Gastrocnemius medialis (tissue), 4 donors: ENCODE measurements at regions not wholly inside any gene's neighbourhood (a gene's known extent, or its start where the extent isn't known, plus 50 kb on each side); places are given as distances from the start of the nearest gene placed in this dataset.

Experiments used
- ATAC-seq, 2 donors: fragments of 150-250 bp; one replicate each; pipeline ENCODE4 v1.9.1; 2016
- DNase-seq, 2 donors: peaks; one replicate each; pipeline ENCODE4 v3.0.0-alpha.2; 2019
- H3K27ac ChIP-seq, 4 donors: fragments of 200-600 bp; sonication (generic); 1 replicate in 1 of 4; 2 replicates in 3 of 4; pipeline ENCODE4 v1.5.1; 2016 to 2018; ENCODE audit warnings: mild to moderate bottlenecking in 2 of 4, moderate library complexity in 1 of 4
- H3K27me3 ChIP-seq, 3 donors: fragments of 200-600 bp; sonication (generic) in 2 of 3; 1 replicate in 1 of 3; 2 replicates in 2 of 3; pipeline versions ENCODE4 v1.5.1 to v1.6.0; 2016 to 2019; ENCODE audit warnings: mild to moderate bottlenecking in 1 of 3, moderate library complexity in 1 of 3
- H3K36me3 ChIP-seq, 2 donors: fragments of 200-600 bp; sonication (generic) in 1 of 2; one replicate each; pipeline ENCODE4 v1.5.1; 2017 to 2018
- H3K4me1 ChIP-seq, 2 donors: fragments of 200-600 bp; sonication (generic) in 1 of 2; one replicate each; pipeline ENCODE4 v1.5.1; 2016 to 2017; ENCODE audit warnings: mild to moderate bottlenecking in 2 of 2
- H3K4me3 ChIP-seq, 4 donors: fragments of 200-600 bp; sonication (generic) in 3 of 4; 1 replicate in 1 of 4; 2 replicates in 3 of 4; pipeline ENCODE4 v1.5.1; 2016 to 2019; ENCODE audit warnings: mild to moderate bottlenecking in 2 of 4
- H3K9me3 ChIP-seq, 3 donors: fragments of 200-600 bp; sonication (generic) in 2 of 3; 1 replicate in 1 of 3; 2 replicates in 2 of 3; pipeline ENCODE4 v1.5.1; 2016 to 2019
- CTCF ChIP-seq, 5 experiments: fragments of 450-650 bp in 3 of 5; fragments of 200-600 bp in 2 of 5; sonication (generic) in 2 of 5; IDR thresholded peaks in 4 of 5; conservative IDR thresholded peaks in 1 of 5; 1 replicate in 4 of 5; 2 replicates in 1 of 5; pipeline ENCODE4 v1.5.1; 2016 to 2019; ENCODE audit warnings: antibody characterized with exemption in 5 of 5, mild to moderate bottlenecking in 3 of 5, moderate library complexity in 3 of 5
- POLR2A ChIP-seq, 2 donors: fragments of 450-650 bp; IDR thresholded peaks; one replicate each; pipeline ENCODE4 v1.6.1; 2017; ENCODE audit warnings: antibody characterized with exemption in 2 of 2, mild to moderate bottlenecking in 2 of 2, moderate library complexity in 2 of 2
- in situ Hi-C, 4 donors: fragments of 200-750 bp; cut with MboI; loops; one replicate each; pipeline versions ENCODE4 v1.15.0 to v1.8.0; 2017; ENCODE audit warnings: low sequenced_read_pairs in 4 of 4
- intact Hi-C: fragments of 100-400 bp; cut with DNase I; formaldehyde crosslinking; loops from one replicate; pipeline ENCODE4 v1.15.1; 2023; ENCODE audit warnings: low total_unique reads

GRCh38 chr10:65838811-65839210 lies 1087.0 kb upstream of the LRRTM3 start:
- in situ Hi-C loops: no loop called here
- Histone ChIP-seq H3K4me3 (no peak overlapping the region), H3K9me3 (no peaks in the 10 kb centered on the region), H3K36me3 (no peaks in the 10 kb centered on the region), H3K4me1 (no peaks in the 10 kb centered on the region), H3K27ac (no peak overlapping the region), H3K27me3 (no peaks in the 10 kb centered on the region)
- TF ChIP-seq POLR2A (IDR thresholded peaks at IDR 0.05) (no peak), CTCF (IDR thresholded peaks at IDR 0.05 in 4 of 5, conservative IDR thresholded peaks at IDR 0.05 in 1 of 5) (no peak)
- intact Hi-C loops: no loop called here
- ATAC-seq (no peak), DNase-seq (no peak)

- Histone ChIP-seq H3K9me3 (no peaks in the 10 kb centered on the region), H3K27ac (no peak overlapping the region), H3K27me3 (no peaks in the 10 kb centered on the region), H3K4me1 (no peaks in the 10 kb centered on the region), H3K36me3 (no peaks in the 10 kb centered on the region), H3K4me3 (no peak overlapping the region)
- intact Hi-C loops: no loop called here
- in situ Hi-C loops: no loop called here
- TF ChIP-seq CTCF (IDR thresholded peaks at IDR 0.05 in 4 of 5, conservative IDR thresholded peaks at IDR 0.05 in 1 of 5): no peak
- TF ChIP-seq POLR2A (IDR thresholded peaks at IDR 0.05): no peak
- no peak for DNase-seq
- ATAC-seq: no peak
These were observed 1082.6 kb upstream of the LRRTM3 start for GRCh38 chr10:65843203-65843602.

DNA sequence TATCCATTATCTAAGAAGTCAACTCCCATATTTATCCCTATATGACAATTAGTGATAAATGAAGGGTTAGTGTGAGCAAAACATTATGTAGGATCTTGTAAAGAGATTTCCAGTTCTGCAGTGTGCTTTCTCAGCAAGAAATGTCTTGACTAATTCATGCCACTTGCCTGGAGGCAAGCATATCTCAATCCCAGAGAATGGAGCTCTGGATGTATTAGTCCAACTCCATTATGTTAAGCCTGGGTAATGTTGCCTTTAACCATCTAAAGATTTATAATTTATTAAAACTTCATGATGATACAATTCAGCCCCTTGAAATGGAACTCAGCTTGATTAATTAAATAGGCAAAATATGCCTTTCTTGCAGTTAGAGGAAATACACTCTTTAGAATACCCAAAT lies 1079.9 kb upstream of the LRRTM3 start:
- no peak for DNase-seq
- Histone ChIP-seq H3K9me3 (no peaks in the 10 kb centered on the region), H3K36me3 (no peaks in the 10 kb centered on the region), H3K4me3 (no peak overlapping the region), H3K4me1 (no peaks in the 10 kb centered on the region), H3K27me3 (no peaks in the 10 kb centered on the region), H3K27ac (no peak overlapping the region)
- no peak for ATAC-seq
- intact Hi-C loops: no loop called here
- TF ChIP-seq POLR2A (IDR thresholded peaks at IDR 0.05): no peak
- TF ChIP-seq CTCF (IDR thresholded peaks at IDR 0.05 in 4 of 5, conservative IDR thresholded peaks at IDR 0.05 in 1 of 5): no peak
- in situ Hi-C loops: no loop called here

- intact Hi-C loops (no loop called here), in situ Hi-C loops (no loop called here)
- ATAC-seq: no peak
- no peaks in the 10 kb centered on the region for H3K27me3 ChIP-seq
- TF ChIP-seq CTCF (IDR thresholded peaks at IDR 0.05 in 4 of 5, conservative IDR thresholded peaks at IDR 0.05 in 1 of 5) (no peak), POLR2A (IDR thresholded peaks at IDR 0.05) (no peak)
- no peak overlapping the region for H3K4me3 ChIP-seq
- no peaks in the 10 kb centered on the region for H3K4me1 ChIP-seq
- H3K36me3 ChIP-seq: no peaks in the 10 kb centered on the region
- no peaks in the 10 kb centered on the region for H3K9me3 ChIP-seq
- no peak for DNase-seq
- no peak overlapping the region for H3K27ac ChIP-seq
These were observed 1079.3 kb upstream of the LRRTM3 start for GRCh38 chr10:65846541-65846940.

GRCh38 chr10:65846949-65847348 lies 1078.9 kb upstream of the LRRTM3 start:
- Histone ChIP-seq H3K36me3 (no peaks in the 10 kb centered on the region), H3K27me3 (no peaks in the 10 kb centered on the region), H3K9me3 (no peaks in the 10 kb centered on the region), H3K27ac (no peak overlapping the region), H3K4me3 (no peak overlapping the region), H3K4me1 (no peaks in the 10 kb centered on the region)
- DNase-seq (no peak), ATAC-seq (no peak)
- no peak for TF ChIP-seq CTCF (IDR thresholded peaks at IDR 0.05 in 4 of 5, conservative IDR thresholded peaks at IDR 0.05 in 1 of 5)
- TF ChIP-seq POLR2A (IDR thresholded peaks at IDR 0.05): no peak
- in situ Hi-C loops (no loop called here), intact Hi-C loops (no loop called here)
